ENCODE measurements at regions not wholly inside any gene's neighbourhood (a gene's known extent, or its start where the extent isn't known, plus 50 kb on each side); places are given as distances from the start of the nearest gene placed in this dataset.

DNA sequence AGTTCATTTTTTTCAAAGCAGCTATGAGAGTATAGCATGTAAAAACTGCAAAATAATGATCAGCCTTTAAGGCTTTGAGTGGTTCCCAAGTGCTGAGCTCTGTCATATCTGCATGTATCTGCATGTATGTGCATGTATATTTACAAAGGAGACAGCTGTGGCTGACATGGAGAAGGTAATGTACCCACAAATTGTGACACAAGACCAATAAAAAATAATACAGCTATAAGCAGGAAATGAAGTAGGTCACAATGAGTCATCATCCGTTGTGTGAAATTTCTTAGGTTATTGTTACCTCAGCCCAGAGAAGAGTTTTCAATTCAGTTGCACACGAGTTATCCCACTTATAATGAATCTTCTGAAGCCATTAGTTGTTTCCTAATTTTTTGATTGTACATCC, 60.9 kb upstream of the MED4 start:
- TF ChIP-seq EZH2 (IDR thresholded peaks at IDR 0.05; ENCODE audit: insufficient read depth, poor library complexity, severe bottlenecking) (no peak), EZH2phosphoT487 (IDR thresholded peaks at IDR 0.05; ENCODE audit: insufficient read depth, low read depth) (no peak)

Measured in GM23248 (cell line).